22Rv1 (cell line): ENCODE measurements at regions not wholly inside any gene's neighbourhood (a gene's known extent, or its start where the extent isn't known, plus 50 kb on each side); places are given as distances from the start of the nearest gene placed in this dataset.
"Not testable (repeated sequence)": the region's sequence is repeated elsewhere in the genome, so short reads cannot be mapped to it uniquely, and the experiment has no call there.

ENCODE experiments used
- H3K27ac ChIP-seq: fragments of 450-650 bp; 2 replicates; pipeline ENCODE4 v1.5.1; 2017
- ZFX ChIP-seq: fragments of 450-650 bp; IDR thresholded peaks from 2 replicates; pipeline ENCODE4 v1.6.1; 2017; ENCODE audit warnings: antibody characterized with exemption, borderline replicate concordance
- TF ChIP-seq, protein P1 (sequence below): fragments of 450-650 bp; IDR thresholded peaks from 2 replicates; pipeline ENCODE4 v1.5.1; 2017; ENCODE audit warnings: mild to moderate bottlenecking

DNA sequence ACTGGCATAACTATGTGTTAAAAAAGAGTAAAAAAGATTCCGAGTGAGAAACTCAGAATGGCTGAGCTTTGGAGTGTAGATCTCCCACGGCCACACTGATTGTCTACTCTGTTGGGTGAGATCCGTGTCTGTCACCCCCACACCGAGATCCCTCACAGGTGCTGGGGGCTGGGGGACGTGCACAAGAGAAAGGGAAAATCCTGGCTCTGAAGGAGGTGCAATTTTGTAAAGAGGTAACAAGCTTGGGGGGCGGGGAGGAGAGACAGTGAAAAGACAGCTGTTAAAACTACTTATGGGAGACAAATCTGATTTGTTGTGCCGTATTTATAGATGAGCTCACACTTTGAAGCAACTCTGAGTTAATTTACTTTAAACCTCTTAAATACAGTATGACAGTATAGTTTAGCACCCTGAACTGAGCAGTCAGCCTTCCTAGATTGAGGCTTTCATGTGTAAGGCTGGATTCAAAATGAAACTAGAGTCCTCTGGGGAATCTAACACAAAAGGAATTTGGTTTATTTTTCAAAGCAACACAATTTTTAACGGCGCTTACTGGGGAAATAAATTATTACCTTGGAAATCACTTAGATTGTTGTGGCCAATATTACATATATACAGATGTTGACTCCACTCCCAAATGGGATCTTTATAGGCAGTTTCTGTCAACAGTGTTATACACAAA, 167.4 kb upstream of the RGS6 start:
- TF ChIP-seq, protein P1, sequence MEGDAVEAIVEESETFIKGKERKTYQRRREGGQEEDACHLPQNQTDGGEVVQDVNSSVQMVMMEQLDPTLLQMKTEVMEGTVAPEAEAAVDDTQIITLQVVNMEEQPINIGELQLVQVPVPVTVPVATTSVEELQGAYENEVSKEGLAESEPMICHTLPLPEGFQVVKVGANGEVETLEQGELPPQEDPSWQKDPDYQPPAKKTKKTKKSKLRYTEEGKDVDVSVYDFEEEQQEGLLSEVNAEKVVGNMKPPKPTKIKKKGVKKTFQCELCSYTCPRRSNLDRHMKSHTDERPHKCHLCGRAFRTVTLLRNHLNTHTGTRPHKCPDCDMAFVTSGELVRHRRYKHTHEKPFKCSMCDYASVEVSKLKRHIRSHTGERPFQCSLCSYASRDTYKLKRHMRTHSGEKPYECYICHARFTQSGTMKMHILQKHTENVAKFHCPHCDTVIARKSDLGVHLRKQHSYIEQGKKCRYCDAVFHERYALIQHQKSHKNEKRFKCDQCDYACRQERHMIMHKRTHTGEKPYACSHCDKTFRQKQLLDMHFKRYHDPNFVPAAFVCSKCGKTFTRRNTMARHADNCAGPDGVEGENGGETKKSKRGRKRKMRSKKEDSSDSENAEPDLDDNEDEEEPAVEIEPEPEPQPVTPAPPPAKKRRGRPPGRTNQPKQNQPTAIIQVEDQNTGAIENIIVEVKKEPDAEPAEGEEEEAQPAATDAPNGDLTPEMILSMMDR: no peak
- TF ChIP-seq ZFX: no peak
- no peak overlapping the region for H3K27ac ChIP-seq

DNA sequence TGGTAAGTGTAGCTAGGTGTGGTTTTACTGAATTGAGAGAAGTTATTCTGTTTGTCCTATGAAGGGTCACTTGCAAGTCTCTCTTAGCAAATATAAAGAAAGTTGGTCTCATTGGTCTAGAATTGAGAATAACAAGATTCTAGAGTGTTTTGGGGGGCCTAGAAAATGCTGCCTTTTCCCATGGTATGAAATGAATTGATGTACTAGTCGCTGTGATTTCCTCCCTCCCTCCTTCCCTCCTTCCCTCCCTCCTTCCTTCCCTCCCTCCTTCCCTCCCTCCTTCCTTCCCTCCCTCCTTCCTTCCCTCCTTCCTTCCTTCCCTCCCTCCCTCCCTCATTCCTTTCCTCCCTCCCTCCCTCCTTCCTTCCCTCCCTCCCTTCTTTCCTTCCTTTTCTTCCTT, 166.7 kb upstream of the RGS6 start:
- TF ChIP-seq, protein P1: no peak
- no peak for TF ChIP-seq ZFX
- no peak overlapping the region for H3K27ac ChIP-seq

DNA sequence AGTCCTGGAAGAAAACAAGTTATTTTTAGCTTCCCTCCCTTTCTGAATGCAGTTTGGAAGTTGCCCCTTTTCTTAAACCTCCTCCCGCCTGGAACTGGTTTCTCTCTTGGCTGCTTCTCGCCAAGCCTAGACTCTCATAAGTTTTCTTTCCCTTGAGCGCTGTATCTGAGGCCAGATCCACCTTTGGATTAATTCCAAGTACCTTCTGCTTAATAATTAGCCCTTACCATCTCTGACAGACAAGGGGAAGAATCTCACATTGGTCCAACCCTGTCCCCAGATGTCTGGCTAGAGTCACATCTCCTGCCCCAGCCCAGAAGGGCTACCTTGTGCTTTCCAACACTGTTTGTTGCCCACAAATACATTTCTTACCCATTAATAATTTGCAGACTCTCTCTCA, 161.8 kb upstream of the RGS6 start:
- H3K27ac ChIP-seq: no peak overlapping the region
- TF ChIP-seq, protein P1: no peak
- TF ChIP-seq ZFX: no peak

DNA sequence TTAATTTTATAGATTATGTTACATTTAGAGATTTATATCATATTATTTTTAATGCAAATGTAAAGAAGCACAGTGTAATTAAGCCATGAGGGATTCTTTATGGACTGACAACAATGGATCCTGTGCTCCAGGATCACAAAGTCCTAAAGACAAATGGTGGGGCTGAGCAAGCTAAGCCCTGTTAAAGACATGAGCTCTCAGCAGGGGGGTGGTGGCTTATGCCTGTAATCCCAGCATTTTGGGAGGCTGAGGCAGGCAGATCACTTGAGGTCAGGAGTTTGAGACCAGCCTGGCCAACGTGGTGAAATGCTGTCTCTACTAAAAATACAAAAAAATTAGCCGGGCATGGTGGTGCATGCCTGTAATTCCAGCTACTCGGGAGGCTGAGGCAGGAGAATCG, 160.8 kb upstream of the RGS6 start:
- H3K27ac ChIP-seq: not testable (repeated sequence)

DNA sequence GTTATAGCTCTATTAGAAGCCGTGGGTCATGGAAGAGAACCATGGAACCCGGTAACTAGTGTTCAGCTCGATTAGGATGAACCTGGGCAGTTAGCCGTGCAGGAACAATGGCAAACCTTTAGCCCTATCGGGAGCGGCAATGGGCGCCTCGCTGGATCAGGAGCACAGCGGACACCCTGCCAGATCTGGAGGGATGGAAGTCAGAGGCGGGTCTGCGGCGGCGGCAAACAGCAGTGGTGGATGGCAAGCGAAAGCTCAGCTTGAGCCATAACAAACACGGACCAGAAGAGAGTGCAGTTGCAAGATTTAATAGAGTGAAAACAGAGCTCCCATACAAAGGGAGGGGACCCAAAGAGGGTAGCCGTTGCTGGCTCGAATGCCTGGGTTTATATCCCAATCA, 160.2 kb upstream of the RGS6 start:
- not testable (repeated sequence) for H3K27ac ChIP-seq

DNA sequence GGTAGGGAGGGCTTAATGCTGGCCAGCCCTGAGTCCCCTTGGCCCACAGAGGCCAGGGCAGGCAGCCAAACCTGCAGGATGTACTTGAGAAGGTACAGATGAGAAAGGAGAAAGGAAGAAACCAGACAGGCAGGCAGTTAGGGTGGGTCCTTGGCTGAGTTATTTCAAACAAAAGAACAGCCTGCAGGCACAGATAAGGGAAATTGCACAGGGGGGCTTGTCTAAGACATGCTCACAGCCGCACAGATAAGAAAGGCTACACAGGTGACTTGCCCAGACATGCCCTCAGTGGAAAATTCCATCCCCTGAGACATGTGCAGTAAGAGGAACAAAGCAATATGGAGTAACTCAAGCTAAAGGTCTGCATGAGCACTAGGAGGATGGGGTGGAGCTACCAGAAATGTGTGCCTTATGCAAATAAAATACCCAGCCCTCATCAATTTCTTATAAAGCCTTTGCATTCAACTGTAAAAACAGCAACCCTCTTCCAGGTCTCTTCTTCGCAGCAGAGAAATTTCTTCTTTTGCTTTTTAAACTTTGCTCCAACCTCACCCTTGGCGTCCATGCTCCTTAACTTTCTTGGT, 158.2 kb upstream of the RGS6 start:
- H3K27ac ChIP-seq: no peak overlapping the region
- TF ChIP-seq, protein P1: no peak
- no peak for TF ChIP-seq ZFX

DNA sequence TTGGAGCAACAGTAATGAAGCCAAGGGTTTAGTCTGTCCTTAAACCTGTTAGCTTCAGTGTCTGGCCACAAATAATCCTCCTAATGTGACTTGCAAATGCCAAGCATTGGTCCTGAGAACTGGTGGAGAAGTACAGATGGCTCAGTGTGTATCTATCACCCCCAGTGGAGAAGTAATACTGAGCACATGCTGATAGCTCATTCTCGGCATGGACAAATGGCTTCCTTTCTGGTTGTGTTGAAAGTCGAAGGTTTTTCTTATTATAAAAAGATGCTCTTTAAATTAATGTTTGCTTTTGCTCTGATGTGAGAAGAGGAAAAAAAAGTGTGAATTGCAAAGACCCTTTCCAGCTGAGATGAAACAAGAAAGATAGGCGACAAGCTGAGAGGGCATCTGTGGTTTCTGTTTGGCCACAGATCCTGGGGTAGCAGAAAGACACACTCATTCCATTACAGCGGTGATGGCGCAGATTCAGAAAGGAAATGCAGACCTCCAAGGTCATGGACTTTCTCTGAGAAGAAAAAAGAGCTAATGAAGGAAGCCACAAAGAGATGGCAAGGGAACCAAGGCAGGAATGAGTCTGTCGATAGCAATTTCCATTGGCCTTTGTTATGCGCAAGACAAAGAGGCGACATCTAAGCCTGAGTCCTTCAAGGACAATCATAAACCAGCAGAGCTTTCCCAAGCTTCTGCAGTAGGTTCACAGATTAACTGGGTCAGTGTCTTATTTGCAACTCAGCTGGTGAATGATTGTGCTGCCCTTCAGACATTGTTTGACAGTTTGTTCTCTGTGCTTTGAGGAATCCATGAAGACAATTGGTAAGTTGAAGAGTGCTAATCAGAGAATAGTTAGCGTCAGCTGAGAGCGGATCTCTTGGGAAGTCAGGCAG, 155.5 kb upstream of the RGS6 start:
- no peak overlapping the region for H3K27ac ChIP-seq
- TF ChIP-seq ZFX: no peak
- TF ChIP-seq, protein P1: no peak

DNA sequence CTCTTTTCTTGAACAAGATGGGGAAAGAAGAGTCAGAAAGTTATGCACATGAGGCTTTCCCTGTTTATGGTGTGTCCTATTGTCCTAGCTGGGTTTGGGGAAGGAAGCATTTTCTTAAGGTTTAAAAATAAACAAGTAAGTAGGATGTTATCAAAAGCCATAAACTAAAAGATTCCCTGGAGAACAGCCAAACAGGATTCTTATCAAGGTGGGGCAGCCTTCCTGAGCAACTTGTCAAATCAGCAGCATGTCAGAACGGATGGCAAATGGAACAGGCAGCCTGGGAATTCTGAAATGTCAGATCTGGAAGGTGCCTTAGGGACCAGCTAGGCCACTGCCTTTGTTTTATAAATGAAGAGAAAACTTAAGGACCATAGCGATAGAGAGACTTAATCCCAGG, 152.2 kb upstream of the RGS6 start:
- H3K27ac ChIP-seq: no peak overlapping the region
- TF ChIP-seq, protein P1: no peak
- no peak for TF ChIP-seq ZFX
